Right atrium auricular region (tissue), 2 donors: ENCODE measurements at regions not wholly inside any gene's neighbourhood (a gene's known extent, or its start where the extent isn't known, plus 50 kb on each side); places are given as distances from the start of the nearest gene placed in this dataset.
"Not testable (repeated sequence)": the region's sequence is repeated elsewhere in the genome, so short reads cannot be mapped to it uniquely, and the experiment has no call there.

Experiments used
- DNase-seq: peaks from one replicate; pipeline ENCODE4 v3.0.0-alpha.2; 2019; ENCODE audit warnings: low spot score
- H3K27ac ChIP-seq, 2 donors: fragments of 200-600 bp; sonication (generic); 1 replicate in 1 of 2; 2 replicates in 1 of 2; pipeline ENCODE4 v1.5.1; 2016 to 2019
- H3K27me3 ChIP-seq, 2 donors: fragments of 200-600 bp; sonication (generic); one replicate each; pipeline versions ENCODE4 v1.5.1 to v1.6.0; 2017 to 2019
- H3K36me3 ChIP-seq: fragments of 200-600 bp; sonication (generic); one replicate; pipeline ENCODE4 v1.5.1; 2016
- H3K4me1 ChIP-seq, 2 donors: fragments of 200-600 bp; sonication (generic); one replicate each; pipeline versions ENCODE4 v1.5.1 to v1.6.0; 2017 to 2019
- H3K4me3 ChIP-seq, 2 donors: fragments of 200-600 bp; sonication (generic); 1 replicate in 1 of 2; 2 replicates in 1 of 2; pipeline ENCODE4 v1.5.1; 2017 to 2019; ENCODE audit warnings: mild to moderate bottlenecking in 1 of 2, moderate library complexity in 1 of 2
- H3K9me3 ChIP-seq, 2 donors: fragments of 200-600 bp; sonication (generic); one replicate each; pipeline ENCODE4 v1.5.1; 2019
- TF ChIP-seq, protein P1 (sequence below), 2 donors: fragments of 200-600 bp; sonication (generic); IDR thresholded peaks; one replicate each; pipeline ENCODE4 v1.5.1; 2019; ENCODE audit warnings: antibody characterized with exemption in 2 of 2

DNA sequence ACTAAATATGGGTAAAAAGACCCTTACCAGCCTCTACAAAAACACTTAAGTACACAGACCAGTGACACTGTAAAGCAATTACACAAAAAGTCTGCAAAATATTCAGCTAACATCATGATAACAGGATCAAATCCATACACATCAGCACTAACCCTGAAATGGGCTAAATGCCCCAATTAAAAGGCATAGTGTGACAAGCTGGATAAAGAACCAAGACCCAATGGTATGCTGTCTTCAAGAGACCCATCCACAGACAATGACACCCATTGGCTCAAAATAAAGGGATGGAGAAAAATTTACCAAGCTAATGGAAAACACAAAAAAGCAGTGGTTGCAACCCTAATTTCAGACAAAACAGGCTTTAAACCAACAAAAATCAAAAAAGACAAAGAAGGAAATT is 221.0 kb upstream of the ISL1 start:
- Histone ChIP-seq H3K4me3 (no peak overlapping the region), H3K36me3 (no peaks in the 10 kb centered on the region), H3K4me1 (no peaks in the 10 kb centered on the region), H3K27me3 (no peaks in the 10 kb centered on the region), H3K9me3 (peaks cover 0 to 26% of the 10 kb centered on the region in 2 donors), H3K27ac (no peak overlapping the region)
- DNase-seq, result no peak
- TF ChIP-seq, protein P1, sequence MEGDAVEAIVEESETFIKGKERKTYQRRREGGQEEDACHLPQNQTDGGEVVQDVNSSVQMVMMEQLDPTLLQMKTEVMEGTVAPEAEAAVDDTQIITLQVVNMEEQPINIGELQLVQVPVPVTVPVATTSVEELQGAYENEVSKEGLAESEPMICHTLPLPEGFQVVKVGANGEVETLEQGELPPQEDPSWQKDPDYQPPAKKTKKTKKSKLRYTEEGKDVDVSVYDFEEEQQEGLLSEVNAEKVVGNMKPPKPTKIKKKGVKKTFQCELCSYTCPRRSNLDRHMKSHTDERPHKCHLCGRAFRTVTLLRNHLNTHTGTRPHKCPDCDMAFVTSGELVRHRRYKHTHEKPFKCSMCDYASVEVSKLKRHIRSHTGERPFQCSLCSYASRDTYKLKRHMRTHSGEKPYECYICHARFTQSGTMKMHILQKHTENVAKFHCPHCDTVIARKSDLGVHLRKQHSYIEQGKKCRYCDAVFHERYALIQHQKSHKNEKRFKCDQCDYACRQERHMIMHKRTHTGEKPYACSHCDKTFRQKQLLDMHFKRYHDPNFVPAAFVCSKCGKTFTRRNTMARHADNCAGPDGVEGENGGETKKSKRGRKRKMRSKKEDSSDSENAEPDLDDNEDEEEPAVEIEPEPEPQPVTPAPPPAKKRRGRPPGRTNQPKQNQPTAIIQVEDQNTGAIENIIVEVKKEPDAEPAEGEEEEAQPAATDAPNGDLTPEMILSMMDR (IDR thresholded peaks at IDR 0.05), result no peak

DNA sequence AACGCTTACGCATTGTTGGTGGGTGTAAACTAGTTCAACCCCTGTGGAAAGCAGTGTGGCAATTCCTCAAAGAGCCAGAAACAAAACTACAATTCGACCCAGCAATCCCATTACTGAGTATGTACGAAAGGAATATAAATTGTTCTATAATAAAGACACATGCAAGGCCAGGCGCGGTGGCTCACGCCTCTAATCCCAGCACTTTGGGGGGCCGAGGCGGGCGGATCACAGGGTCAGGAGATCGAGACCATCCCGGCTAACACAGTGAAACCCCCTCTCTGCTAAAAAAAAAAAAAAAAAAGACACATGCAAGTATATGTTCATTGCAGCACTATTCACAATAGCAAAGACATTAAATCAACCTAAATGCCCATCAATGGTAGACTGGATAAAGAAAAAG is 217.6 kb upstream of the ISL1 start:
- not testable (repeated sequence) for H3K27ac ChIP-seq, H3K4me3 ChIP-seq, DNase-seq, H3K36me3 ChIP-seq, H3K4me1 ChIP-seq, H3K27me3 ChIP-seq
- H3K9me3 ChIP-seq, result peaks cover 0 to 26% of the 10 kb centered on the region in 2 donors

DNA sequence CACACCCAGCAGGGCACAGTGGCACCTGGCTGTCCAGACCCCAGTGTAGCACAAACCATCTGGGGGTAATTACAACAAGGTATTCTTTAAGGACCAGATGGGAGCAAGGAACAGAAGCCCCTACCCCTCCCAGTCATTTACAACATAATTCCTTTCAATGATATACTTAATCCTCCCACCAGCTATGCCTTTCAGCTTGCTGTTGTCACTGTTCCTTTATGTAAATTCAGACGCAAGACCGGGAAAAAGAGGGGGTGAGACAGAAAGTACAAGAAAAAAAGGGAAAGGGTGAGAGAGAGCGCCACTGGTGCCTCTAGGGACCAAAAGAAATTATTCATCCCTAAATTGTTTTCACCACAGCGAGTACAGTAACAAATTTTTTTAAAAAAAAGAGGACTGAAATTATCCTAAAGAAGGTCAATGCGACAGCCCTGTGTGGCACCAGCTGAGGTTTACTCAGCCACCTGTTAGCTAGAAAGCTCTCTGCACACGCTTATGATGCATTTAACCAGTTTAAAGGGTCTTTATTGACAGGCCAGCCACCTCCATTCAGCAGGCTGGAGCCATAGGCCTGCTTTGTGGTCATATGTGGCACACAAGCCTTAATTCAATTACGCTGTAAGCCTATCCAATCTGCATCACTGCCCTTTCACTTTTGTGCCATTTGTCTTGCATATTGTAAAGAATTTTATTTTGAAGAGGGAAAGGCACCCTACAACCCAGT is 210.2 kb upstream of the ISL1 start:
- H3K27me3 ChIP-seq, result no peaks in the 10 kb centered on the region
- H3K36me3 ChIP-seq, result no peaks in the 10 kb centered on the region
- no peaks in the 10 kb centered on the region for H3K9me3 ChIP-seq
- DNase-seq, result no peak
- H3K4me3 ChIP-seq, result no peak overlapping the region
- TF ChIP-seq, protein P1 (IDR thresholded peaks at IDR 0.05), result no peak
- no peak overlapping the region for H3K27ac ChIP-seq
- no peaks in the 10 kb centered on the region for H3K4me1 ChIP-seq

DNA sequence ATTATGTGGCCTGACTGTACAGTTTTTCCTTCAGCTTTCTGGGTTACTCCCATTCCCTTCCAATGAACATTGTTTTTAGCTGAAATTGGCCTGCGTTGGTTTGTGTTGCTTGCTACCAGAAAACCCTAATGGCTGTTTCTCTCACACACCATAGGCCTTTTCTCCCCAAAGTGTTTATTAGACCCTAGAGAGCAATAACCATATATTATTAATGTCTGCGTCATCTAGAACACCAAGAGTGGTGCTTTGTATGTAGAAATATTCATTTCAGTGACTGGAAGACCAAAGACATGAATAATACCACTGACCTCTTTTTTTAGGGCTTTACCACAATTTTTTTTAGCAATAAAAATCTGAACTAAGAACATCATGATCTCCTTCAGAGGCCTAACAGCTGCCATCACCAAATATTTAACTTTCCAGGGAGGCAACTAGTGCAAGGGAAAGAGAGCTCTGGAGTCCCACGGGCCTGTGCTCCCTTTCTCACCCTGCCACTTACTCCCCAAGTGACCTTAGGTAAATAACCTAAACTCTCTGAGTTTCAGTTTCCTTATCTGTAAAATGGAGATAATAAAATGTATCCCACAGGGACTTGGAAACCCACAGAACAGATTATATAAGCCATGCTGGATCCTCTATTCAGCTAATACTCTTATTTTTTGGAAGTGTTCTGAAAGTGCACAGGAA is 201.9 kb upstream of the ISL1 start:
- DNase-seq, result no peak
- no peaks in the 10 kb centered on the region for H3K27me3 ChIP-seq
- TF ChIP-seq, protein P1 (IDR thresholded peaks at IDR 0.05), result no peak
- H3K27ac ChIP-seq, result no peak overlapping the region
- H3K36me3 ChIP-seq, result no peaks in the 10 kb centered on the region
- H3K4me3 ChIP-seq, result no peak overlapping the region
- H3K9me3 ChIP-seq, result no peaks in the 10 kb centered on the region
- H3K4me1 ChIP-seq, result no peaks in the 10 kb centered on the region

DNA sequence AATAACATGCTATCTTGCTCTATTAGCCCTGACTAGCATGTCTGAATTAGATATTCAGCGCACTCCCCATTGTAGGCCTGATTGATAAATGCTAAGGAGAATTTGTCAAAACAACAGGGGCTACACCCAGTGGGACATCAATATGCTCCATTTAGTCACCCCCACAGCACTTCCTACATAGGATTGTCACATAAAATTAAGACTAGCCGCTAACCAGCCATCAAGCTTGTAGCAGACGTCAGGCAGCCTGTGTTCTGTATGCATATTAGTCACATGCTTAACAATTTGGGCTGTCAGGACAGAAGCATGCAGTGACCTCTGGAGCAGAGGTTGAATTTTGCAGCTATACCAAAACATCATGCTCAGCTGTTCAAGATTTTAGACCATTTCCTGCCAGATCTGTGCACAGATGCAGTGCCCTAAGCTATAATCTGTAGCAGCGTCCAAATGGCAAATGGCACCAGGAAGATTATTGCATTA is 197.4 kb upstream of the ISL1 start:
- TF ChIP-seq, protein P1 (IDR thresholded peaks at IDR 0.05), result no peak
- Histone ChIP-seq H3K9me3 (no peaks in the 10 kb centered on the region), H3K27ac (no peak overlapping the region), H3K4me3 (no peak overlapping the region), H3K4me1 (no peaks in the 10 kb centered on the region), H3K27me3 (no peaks in the 10 kb centered on the region), H3K36me3 (no peaks in the 10 kb centered on the region)
- no peak for DNase-seq

DNA sequence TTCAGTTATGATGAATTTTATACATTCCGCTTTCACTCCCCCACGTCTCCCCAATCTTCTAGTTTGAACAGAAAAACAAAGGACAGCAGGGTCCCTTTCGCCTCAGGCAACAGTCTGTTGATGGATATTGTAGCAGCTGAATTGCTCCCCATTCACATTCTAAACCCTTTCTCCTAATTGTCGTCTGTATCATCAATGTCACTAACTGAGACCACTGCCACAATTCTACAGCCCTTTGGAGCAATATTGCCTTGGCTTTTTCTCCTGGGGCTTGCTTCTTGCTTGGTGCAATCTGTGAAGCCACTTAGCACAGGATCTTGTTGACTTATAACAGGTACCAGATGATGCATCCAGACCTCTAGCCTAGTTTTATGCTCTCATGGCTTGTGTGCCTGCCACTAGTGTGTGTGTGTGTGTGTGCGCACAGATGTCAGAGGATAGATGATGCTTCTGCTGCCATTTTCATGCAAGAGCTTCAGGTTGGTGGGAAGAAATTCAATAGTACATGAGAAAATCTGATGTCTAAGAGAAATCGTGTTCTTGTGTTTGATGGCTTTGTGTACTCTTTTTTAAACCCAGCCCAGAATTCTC is 195.2 kb upstream of the ISL1 start:
- TF ChIP-seq, protein P1 (IDR thresholded peaks at IDR 0.05), result no peak
- H3K36me3 ChIP-seq, result no peaks in the 10 kb centered on the region
- no peaks in the 10 kb centered on the region for H3K9me3 ChIP-seq
- no peak for DNase-seq
- no peaks in the 10 kb centered on the region for H3K27me3 ChIP-seq
- H3K27ac ChIP-seq, result no peak overlapping the region
- H3K4me3 ChIP-seq, result no peak overlapping the region
- H3K4me1 ChIP-seq, result no peaks in the 10 kb centered on the region
